ENCODE measurements at regions not wholly inside any gene's neighbourhood (a gene's known extent, or its start where the extent isn't known, plus 50 kb on each side); places are given as distances from the start of the nearest gene placed in this dataset.

DNA sequence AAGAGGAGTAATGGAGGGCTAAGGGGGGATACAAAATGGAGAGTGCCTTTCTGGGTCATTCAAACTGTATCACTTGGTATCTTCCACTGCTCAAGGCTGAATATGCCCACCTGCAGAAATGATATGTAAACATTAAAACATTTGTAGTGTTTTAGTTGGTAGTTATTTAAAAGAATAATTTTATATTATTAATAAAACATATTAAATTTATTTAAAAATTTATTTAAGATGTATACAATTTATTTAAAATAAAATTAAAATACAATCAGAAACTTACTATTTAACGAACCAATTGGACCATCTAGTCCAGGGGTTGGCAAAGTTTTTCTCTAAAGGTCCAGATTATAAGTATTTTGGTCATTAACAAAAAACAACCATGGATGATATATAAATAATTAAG lies 308.5 kb downstream of the PLK2 start:
- Histone ChIP-seq H3K9me3 (ENCODE audit: low read depth, low read length) (no peaks in the 10 kb centered on the region), H3K9ac (ENCODE audit: insufficient read length) (no peak overlapping the region), H3K4me3 (no peak overlapping the region), H3K36me3 (ENCODE audit: insufficient read depth, low read length) (no peaks in the 10 kb centered on the region), H3K27ac (no peak overlapping the region)
- no peak for DNase-seq (ENCODE audit: low read depth, low spot score)
- TF ChIP-seq EZH2 (IDR thresholded peaks at IDR 0.05) (no peak), FOXP2 (optimal IDR thresholded peaks at IDR 0.05; ENCODE audit: control extremely low read depth, extremely low read length, insufficient read depth) (no peak), POLR2AphosphoS5 (IDR thresholded peaks at IDR 0.05; ENCODE audit: borderline replicate concordance, low read depth, low read length) (no peak)

DNA sequence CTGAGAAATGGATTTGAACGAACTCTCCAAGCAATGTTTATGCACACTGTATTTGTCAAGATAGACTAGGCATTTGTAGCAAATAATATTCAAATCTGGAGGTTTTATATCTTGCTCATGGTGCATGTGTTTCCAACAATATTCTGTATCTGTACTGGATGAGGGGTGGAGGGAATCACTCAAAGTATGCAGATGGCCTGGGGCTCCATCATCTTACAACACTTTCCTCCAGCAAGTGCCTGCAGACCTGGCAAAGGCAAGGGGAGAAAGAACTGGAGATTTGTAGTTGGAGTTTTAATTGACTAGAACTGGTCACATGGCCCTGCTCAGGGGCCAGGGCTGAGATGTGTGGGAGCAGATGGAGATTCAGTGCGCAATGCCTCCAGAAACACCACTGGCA lies 309.0 kb downstream of the PLK2 start:
- Histone ChIP-seq H3K9me3 (ENCODE audit: low read depth, low read length) (no peaks in the 10 kb centered on the region), H3K4me3 (no peak overlapping the region), H3K9ac (ENCODE audit: insufficient read length) (no peak overlapping the region), H3K27ac (no peak overlapping the region), H3K36me3 (ENCODE audit: insufficient read depth, low read length) (no peaks in the 10 kb centered on the region)
- TF ChIP-seq FOXP2 (optimal IDR thresholded peaks at IDR 0.05; ENCODE audit: control extremely low read depth, extremely low read length, insufficient read depth) (no peak), EZH2 (IDR thresholded peaks at IDR 0.05) (no peak)
- DNase-seq (ENCODE audit: low read depth, low spot score): no peak

DNA sequence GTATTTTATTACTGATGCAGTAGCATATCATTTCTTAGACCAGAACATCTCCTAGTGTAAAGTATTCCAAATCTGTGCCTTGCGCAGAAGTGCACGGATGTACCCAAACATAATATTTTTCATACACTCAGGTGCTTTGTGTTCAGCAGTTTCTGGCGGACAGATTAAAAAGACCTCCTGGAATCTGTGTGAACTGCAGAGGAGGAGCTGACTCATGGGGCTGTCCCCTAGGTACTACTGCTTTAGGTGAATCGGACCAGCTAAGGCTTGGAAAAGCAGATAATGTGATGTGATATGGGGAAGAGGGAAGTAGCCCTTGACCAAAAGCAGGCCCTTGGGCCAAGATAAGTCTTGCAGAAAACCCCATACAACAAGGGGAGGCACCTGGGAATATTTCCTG lies 310.1 kb downstream of the PLK2 start:
- Histone ChIP-seq H3K36me3 (ENCODE audit: insufficient read depth, low read length) (no peaks in the 10 kb centered on the region), H3K4me3 (no peak overlapping the region), H3K27ac (no peak overlapping the region), H3K9me3 (ENCODE audit: low read depth, low read length) (no peaks in the 10 kb centered on the region), H3K9ac (ENCODE audit: insufficient read length) (no peak overlapping the region)
- DNase-seq (ENCODE audit: low read depth, low spot score): no peak
- TF ChIP-seq EZH2 (IDR thresholded peaks at IDR 0.05) (no peak), POLR2AphosphoS5 (IDR thresholded peaks at IDR 0.05; ENCODE audit: borderline replicate concordance, low read depth, low read length) (no peak), FOXP2 (optimal IDR thresholded peaks at IDR 0.05; ENCODE audit: control extremely low read depth, extremely low read length, insufficient read depth) (no peak)

DNA sequence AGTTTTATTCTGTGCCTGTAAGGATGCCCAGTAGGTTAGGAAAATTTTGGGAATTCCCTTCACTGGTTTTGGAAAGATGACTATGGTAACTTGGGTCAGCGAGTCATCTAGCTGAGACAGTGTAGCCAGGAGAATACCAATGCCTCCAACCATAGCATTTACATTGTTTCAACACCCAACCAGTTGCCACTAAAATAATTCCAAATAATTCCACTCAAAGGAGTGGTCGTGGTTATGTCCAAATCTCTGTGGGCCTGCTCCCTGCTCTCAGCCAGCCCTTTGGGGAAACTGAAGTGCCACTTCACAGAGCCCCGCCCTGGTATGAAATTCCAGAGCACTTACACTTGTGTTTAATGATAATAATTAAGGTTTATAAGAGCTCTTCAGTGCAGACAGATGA lies 310.5 kb downstream of the PLK2 start:
- TF ChIP-seq EZH2 (IDR thresholded peaks at IDR 0.05): no peak
- TF ChIP-seq FOXP2 (optimal IDR thresholded peaks at IDR 0.05; ENCODE audit: control extremely low read depth, extremely low read length, insufficient read depth): no peak
- TF ChIP-seq POLR2AphosphoS5 (IDR thresholded peaks at IDR 0.05; ENCODE audit: borderline replicate concordance, low read depth, low read length): no peak
- Histone ChIP-seq H3K27ac (no peak overlapping the region), H3K9ac (ENCODE audit: insufficient read length) (no peak overlapping the region), H3K4me3 (no peak overlapping the region), H3K9me3 (ENCODE audit: low read depth, low read length) (no peaks in the 10 kb centered on the region), H3K36me3 (ENCODE audit: insufficient read depth, low read length) (no peaks in the 10 kb centered on the region)
- no peak for DNase-seq (ENCODE audit: low read depth, low spot score)

DNA sequence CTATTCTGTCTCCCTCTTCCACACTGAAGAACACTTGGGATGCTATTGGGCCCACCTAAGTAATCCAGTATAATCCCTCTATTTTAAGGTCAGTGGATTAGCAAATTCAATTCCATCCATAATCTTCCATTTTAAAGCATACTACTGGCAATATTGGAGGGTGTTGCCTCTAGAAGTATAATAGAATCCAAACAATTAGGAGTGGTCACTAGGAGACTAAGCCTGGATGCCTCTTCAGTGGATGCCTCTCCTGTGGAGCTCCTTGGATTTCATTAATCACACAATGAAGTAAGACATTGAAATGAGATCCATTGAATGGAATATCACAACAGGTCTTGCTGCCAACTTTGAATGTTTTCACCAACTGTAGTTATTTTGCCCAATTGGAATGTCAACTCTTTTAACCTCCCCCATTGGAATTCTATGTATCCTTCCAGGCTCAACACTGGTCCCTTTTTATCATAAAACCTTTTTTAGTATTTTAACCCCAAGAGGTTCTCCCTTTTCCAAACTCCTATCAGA lies 311.6 kb downstream of the PLK2 start:
- TF ChIP-seq EZH2 (IDR thresholded peaks at IDR 0.05) (no peak), FOXP2 (optimal IDR thresholded peaks at IDR 0.05; ENCODE audit: control extremely low read depth, extremely low read length, insufficient read depth) (no peak), POLR2AphosphoS5 (IDR thresholded peaks at IDR 0.05; ENCODE audit: borderline replicate concordance, low read depth, low read length) (no peak)

DNA sequence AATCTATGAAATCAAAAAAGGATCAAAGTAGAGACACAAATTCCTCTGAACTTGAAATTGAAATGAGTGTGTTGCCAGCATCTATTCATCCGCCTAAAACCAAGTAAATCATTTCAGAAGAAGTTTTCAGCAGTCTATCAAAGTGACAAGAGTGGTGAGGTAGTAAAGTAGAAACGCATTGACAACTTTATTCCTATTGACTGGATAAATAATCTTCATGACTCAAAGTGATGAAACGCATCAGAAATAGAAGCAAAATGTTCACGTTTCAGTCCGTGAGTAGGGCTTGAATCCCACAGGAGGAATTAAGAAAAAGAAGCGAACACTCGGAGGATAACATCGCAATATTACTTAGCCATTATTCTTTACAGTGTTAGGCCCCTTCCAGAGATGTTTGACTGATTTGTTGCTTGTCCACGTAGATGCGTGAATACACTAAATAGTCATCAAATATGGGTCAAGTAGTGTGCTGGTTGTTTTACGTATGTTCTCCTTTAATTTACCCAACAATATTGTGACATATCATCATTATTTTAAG lies 314.4 kb downstream of the PLK2 start:
- DNase-seq (ENCODE audit: low read depth, low spot score): no peak
- Histone ChIP-seq H3K36me3 (ENCODE audit: insufficient read depth, low read length) (no peaks in the 10 kb centered on the region), H3K27ac (no peak overlapping the region), H3K4me3 (no peak overlapping the region), H3K9me3 (ENCODE audit: low read depth, low read length) (no peaks in the 10 kb centered on the region), H3K9ac (ENCODE audit: insufficient read length) (no peak overlapping the region)
- TF ChIP-seq POLR2AphosphoS5 (IDR thresholded peaks at IDR 0.05; ENCODE audit: borderline replicate concordance, low read depth, low read length): no peak
- no peak for TF ChIP-seq FOXP2 (optimal IDR thresholded peaks at IDR 0.05; ENCODE audit: control extremely low read depth, extremely low read length, insufficient read depth)

More for the DNA sequence above, 311.6 kb downstream of the PLK2 start:
- Histone ChIP-seq H3K9ac (ENCODE audit: insufficient read length) (no peak overlapping the region), H3K36me3 (ENCODE audit: insufficient read depth, low read length) (no peaks in the 10 kb centered on the region), H3K9me3 (ENCODE audit: low read depth, low read length) (no peaks in the 10 kb centered on the region), H3K27ac (no peak overlapping the region), H3K4me3 (no peak overlapping the region)
- no peak for DNase-seq (ENCODE audit: low read depth, low spot score)

DNA sequence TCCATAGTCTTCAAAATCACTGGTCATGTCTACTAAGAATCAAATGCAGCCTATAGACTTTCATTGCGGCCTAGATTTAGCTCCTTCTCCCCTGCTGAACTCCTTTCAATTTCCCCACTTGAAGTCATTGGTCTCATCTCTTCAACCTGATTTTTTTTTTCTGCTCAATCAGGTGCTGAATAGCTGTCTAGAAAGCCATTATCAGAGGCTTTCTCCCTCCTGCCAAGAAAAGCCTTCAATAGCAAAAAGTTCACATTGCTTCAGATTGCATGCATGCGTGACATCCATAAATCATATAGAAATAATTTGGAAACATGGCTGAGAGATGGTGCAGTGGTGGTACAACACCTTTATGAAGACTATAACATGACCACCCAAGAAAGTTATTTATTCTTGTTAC lies 316.2 kb downstream of the PLK2 start:
- H3K27ac ChIP-seq: no peak overlapping the region
- no peaks in the 10 kb centered on the region for H3K9me3 ChIP-seq (ENCODE audit: low read depth, low read length)
- TF ChIP-seq EZH2 (IDR thresholded peaks at IDR 0.05) (no peak), POLR2AphosphoS5 (IDR thresholded peaks at IDR 0.05; ENCODE audit: borderline replicate concordance, low read depth, low read length) (no peak), FOXP2 (optimal IDR thresholded peaks at IDR 0.05; ENCODE audit: control extremely low read depth, extremely low read length, insufficient read depth) (no peak)
- no peaks in the 10 kb centered on the region for H3K36me3 ChIP-seq (ENCODE audit: insufficient read depth, low read length)
- DNase-seq (ENCODE audit: low read depth, low spot score): no peak
- no peak overlapping the region for H3K4me3 ChIP-seq
- H3K9ac ChIP-seq (ENCODE audit: insufficient read length): no peak overlapping the region

DNA sequence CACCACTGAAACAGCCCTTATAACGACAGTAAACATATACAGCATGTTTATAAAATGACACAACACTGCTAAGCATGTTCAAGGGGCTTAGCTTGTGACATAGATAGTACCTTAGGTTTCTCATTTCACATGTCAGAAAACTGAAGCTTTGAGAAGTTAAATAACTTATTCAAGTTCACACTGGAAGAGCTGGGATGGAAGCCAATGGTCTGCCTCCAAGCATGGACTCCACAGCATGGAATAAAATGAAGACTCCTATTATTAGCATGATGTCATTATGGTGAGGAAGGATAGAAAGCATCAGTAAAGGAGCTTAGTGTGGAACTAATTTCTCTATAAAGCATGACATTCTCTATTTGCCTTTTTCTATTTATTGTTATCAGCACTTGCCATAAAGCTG lies 316.7 kb downstream of the PLK2 start:
- Histone ChIP-seq H3K9ac (ENCODE audit: insufficient read length) (no peak overlapping the region), H3K36me3 (ENCODE audit: insufficient read depth, low read length) (no peaks in the 10 kb centered on the region), H3K27ac (no peak overlapping the region), H3K9me3 (ENCODE audit: low read depth, low read length) (no peaks in the 10 kb centered on the region), H3K4me3 (no peak overlapping the region)
- TF ChIP-seq POLR2AphosphoS5 (IDR thresholded peaks at IDR 0.05; ENCODE audit: borderline replicate concordance, low read depth, low read length) (no peak), EZH2 (IDR thresholded peaks at IDR 0.05) (no peak), FOXP2 (optimal IDR thresholded peaks at IDR 0.05; ENCODE audit: control extremely low read depth, extremely low read length, insufficient read depth) (no peak)
- no peak for DNase-seq (ENCODE audit: low read depth, low spot score)

DNA sequence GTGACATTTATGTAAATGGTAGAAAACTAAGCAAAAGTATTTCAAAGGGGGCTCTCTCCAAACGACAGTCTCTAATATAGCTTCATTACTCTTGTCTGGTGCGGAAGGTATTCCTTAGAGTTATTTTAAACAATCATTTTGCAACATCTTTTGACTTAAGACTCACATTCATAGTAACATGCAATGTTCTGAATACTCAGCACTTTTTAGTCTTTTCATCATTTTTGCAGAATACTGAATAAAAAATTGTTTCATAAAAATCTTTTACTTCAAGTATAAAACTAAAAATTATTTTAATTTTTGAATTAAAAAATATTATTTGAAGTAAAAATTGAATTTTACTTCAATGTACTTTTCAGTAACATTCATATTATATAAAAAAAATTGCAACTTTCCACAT lies 321.1 kb downstream of the PLK2 start:
- Histone ChIP-seq H3K9ac (ENCODE audit: insufficient read length) (no peak overlapping the region), H3K9me3 (ENCODE audit: low read depth, low read length) (no peaks in the 10 kb centered on the region), H3K4me3 (no peak overlapping the region), H3K27ac (no peak overlapping the region), H3K36me3 (ENCODE audit: insufficient read depth, low read length) (no peaks in the 10 kb centered on the region)
- TF ChIP-seq POLR2AphosphoS5 (IDR thresholded peaks at IDR 0.05; ENCODE audit: borderline replicate concordance, low read depth, low read length) (no peak), EZH2 (IDR thresholded peaks at IDR 0.05) (no peak), FOXP2 (optimal IDR thresholded peaks at IDR 0.05; ENCODE audit: control extremely low read depth, extremely low read length, insufficient read depth) (no peak)
- DNase-seq (ENCODE audit: low read depth, low spot score): no peak

Measured in SK-N-MC (cell line).